ENCODE measurements at regions not wholly inside any gene's neighbourhood (a gene's known extent, or its start where the extent isn't known, plus 50 kb on each side); places are given as distances from the start of the nearest gene placed in this dataset.

GRCh38 chr2:144054911-144055310 lies 465.0 kb downstream of the ZEB2 start:
- H3K36me3 ChIP-seq (ENCODE audit: low read length) = no peaks in the 10 kb centered on the region
- H2AFZ ChIP-seq (ENCODE audit: low read depth, low read length, severe bottlenecking) = no peak overlapping the region
- H4K20me1 ChIP-seq (ENCODE audit: low read depth, low read length) = no peaks in the 10 kb centered on the region
- H3K9ac ChIP-seq (ENCODE audit: low read length) = no peak overlapping the region
- TF ChIP-seq CTCF (IDR thresholded peaks at IDR 0.05; ENCODE audit: insufficient read depth, low read length, poor library complexity, severe bottlenecking) = no peak
- TF ChIP-seq EZH2phosphoT487 (conservative IDR thresholded peaks at IDR 0.05; ENCODE audit: low read length) = no peak
- H3K27me3 ChIP-seq (ENCODE audit: low read length) = no peaks in the 10 kb centered on the region
- H3K4me3 ChIP-seq (ENCODE audit: insufficient read depth, low read length, poor library complexity, severe bottlenecking) = no peak overlapping the region
- no peaks in the 10 kb centered on the region for H3K9me3 ChIP-seq (ENCODE audit: insufficient read depth, low read length)
- no peak overlapping the region for H3K27ac ChIP-seq (ENCODE audit: low read depth, low read length)
- H3K79me2 ChIP-seq (ENCODE audit: insufficient read depth, low read length) = no peaks in the 10 kb centered on the region
- no peaks in the 10 kb centered on the region for H3K9me2 ChIP-seq (replicated peaks; ENCODE audit: insufficient read depth, low read length)
- no peak overlapping the region for H3K4me2 ChIP-seq (ENCODE audit: low read depth, low read length, poor library complexity, severe bottlenecking)
- H3F3A ChIP-seq (ENCODE audit: insufficient read depth) = no peaks in the 10 kb centered on the region

- Histone ChIP-seq H3K79me2 (ENCODE audit: insufficient read depth, low read length) (no peaks in the 10 kb centered on the region), H3K36me3 (ENCODE audit: low read length) (no peaks in the 10 kb centered on the region), H3K27me3 (ENCODE audit: low read length) (no peaks in the 10 kb centered on the region), H3K9ac (ENCODE audit: low read length) (no peak overlapping the region), H3K9me3 (ENCODE audit: insufficient read depth, low read length) (no peaks in the 10 kb centered on the region), H3K27ac (ENCODE audit: low read depth, low read length) (no peak overlapping the region), H3K4me3 (ENCODE audit: insufficient read depth, low read length, poor library complexity, severe bottlenecking) (no peak overlapping the region), H3K9me2 (replicated peaks; ENCODE audit: insufficient read depth, low read length) (no peaks in the 10 kb centered on the region; the same call in 1 of the 2 replicates), H4K20me1 (ENCODE audit: low read depth, low read length) (no peaks in the 10 kb centered on the region), H2AFZ (ENCODE audit: low read depth, low read length, severe bottlenecking) (no peak overlapping the region), H3K4me2 (ENCODE audit: low read depth, low read length, poor library complexity, severe bottlenecking) (no peak overlapping the region), H3F3A (ENCODE audit: insufficient read depth) (no peaks in the 10 kb centered on the region)
- no peak for TF ChIP-seq EZH2phosphoT487 (conservative IDR thresholded peaks at IDR 0.05; ENCODE audit: low read length)
- no peak for TF ChIP-seq CTCF (IDR thresholded peaks at IDR 0.05; ENCODE audit: insufficient read depth, low read length, poor library complexity, severe bottlenecking)
These were observed 467.8 kb downstream of the ZEB2 start for GRCh38 chr2:144052083-144052482.

GRCh38 chr2:144049137-144049536 lies 470.8 kb downstream of the ZEB2 start:
- H3K27ac ChIP-seq (ENCODE audit: low read depth, low read length) = no peak overlapping the region
- no peaks in the 10 kb centered on the region for H3F3A ChIP-seq (ENCODE audit: insufficient read depth)
- TF ChIP-seq CTCF (IDR thresholded peaks at IDR 0.05; ENCODE audit: insufficient read depth, low read length, poor library complexity, severe bottlenecking) = no peak
- TF ChIP-seq EZH2phosphoT487 (conservative IDR thresholded peaks at IDR 0.05; ENCODE audit: low read length) = no peak
- no peaks in the 10 kb centered on the region for H4K20me1 ChIP-seq (ENCODE audit: low read depth, low read length)
- H3K27me3 ChIP-seq (ENCODE audit: low read length) = no peaks in the 10 kb centered on the region
- no peak overlapping the region for H3K4me3 ChIP-seq (ENCODE audit: insufficient read depth, low read length, poor library complexity, severe bottlenecking)
- H2AFZ ChIP-seq (ENCODE audit: low read depth, low read length, severe bottlenecking) = no peak overlapping the region
- H3K9ac ChIP-seq (ENCODE audit: low read length) = no peak overlapping the region
- no peaks in the 10 kb centered on the region; the same call in 1 of the 2 replicates for H3K9me2 ChIP-seq (replicated peaks; ENCODE audit: insufficient read depth, low read length)
- H3K9me3 ChIP-seq (ENCODE audit: insufficient read depth, low read length) = no peaks in the 10 kb centered on the region
- H3K36me3 ChIP-seq (ENCODE audit: low read length) = no peaks in the 10 kb centered on the region
- no peaks in the 10 kb centered on the region for H3K79me2 ChIP-seq (ENCODE audit: insufficient read depth, low read length)
- H3K4me2 ChIP-seq (ENCODE audit: low read depth, low read length, poor library complexity, severe bottlenecking) = no peak overlapping the region

Data from SU-DHL-6 (cell line).